ENCODE measurements at regions not wholly inside any gene's neighbourhood (a gene's known extent, or its start where the extent isn't known, plus 50 kb on each side); places are given as distances from the start of the nearest gene placed in this dataset.
A peak's percentile ranks its signal among the peaks of the same experiment; 100 is the strongest.

- no peaks in the 10 kb centered on the region for H3K36me3 Mint-ChIP-seq
Observed at GRCh38 chr5:34491251-34491620, 164.9 kb upstream of the RAI14 start.

GRCh38 chr5:34494111-34494755 is 161.9 kb upstream of the RAI14 start:
- H3K4me1 Mint-ChIP-seq: peaks cover 11% of the 10 kb centered on the region
- H3K27ac Mint-ChIP-seq: no peak overlapping the region
- H3K9me3 Mint-ChIP-seq: peaks cover 3% of the 10 kb centered on the region
- peaks cover 9% of the 10 kb centered on the region for H3K27me3 Mint-ChIP-seq
- no peak overlapping the region for H3K4me3 Mint-ChIP-seq
- no peaks in the 10 kb centered on the region for H3K36me3 Mint-ChIP-seq
- ATAC-seq: no peak

More at GRCh38 chr5:34491251-34491620, 164.9 kb upstream of the RAI14 start:
- no peak for ATAC-seq
- Mint-ChIP-seq H3K27ac (no peak overlapping the region), H3K27me3 (peaks cover 21% of the 10 kb centered on the region), H3K4me3 (no peak overlapping the region), H3K9me3 (peaks cover 3% of the 10 kb centered on the region), H3K4me1 (no peaks in the 10 kb centered on the region)

GRCh38 chr5:34495178-34495577 is 160.9 kb upstream of the RAI14 start:
- Mint-ChIP-seq H3K36me3 (no peaks in the 10 kb centered on the region), H3K27me3 (peaks cover 9% of the 10 kb centered on the region), H3K9me3 (peaks cover 3% of the 10 kb centered on the region), H3K4me3 (no peak overlapping the region), H3K27ac (no peak overlapping the region), H3K4me1 (peaks cover 17% of the 10 kb centered on the region)
- ATAC-seq: no peak

GRCh38 chr5:34496260-34496691 is 159.9 kb upstream of the RAI14 start:
- peaks cover 24% of the 10 kb centered on the region for H3K4me1 Mint-ChIP-seq
- H3K27ac Mint-ChIP-seq: no peak overlapping the region
- H3K27me3 Mint-ChIP-seq: peaks cover 9% of the 10 kb centered on the region
- H3K36me3 Mint-ChIP-seq: no peaks in the 10 kb centered on the region
- H3K4me3 Mint-ChIP-seq: no peak overlapping the region
- H3K9me3 Mint-ChIP-seq: peaks cover 3% of the 10 kb centered on the region
- ATAC-seq: no peak

GRCh38 chr5:34496701-34497469 is 159.2 kb upstream of the RAI14 start:
- Mint-ChIP-seq H3K4me3 (no peak overlapping the region), H3K27ac (no peak overlapping the region), H3K36me3 (no peaks in the 10 kb centered on the region), H3K4me1 (peaks cover 24% of the 10 kb centered on the region), H3K9me3 (peaks cover 3% of the 10 kb centered on the region), H3K27me3 (peaks cover 9% of the 10 kb centered on the region)
- no peak for ATAC-seq

- Mint-ChIP-seq H3K27ac (no peak overlapping the region), H3K4me1 (peaks cover 24% of the 10 kb centered on the region), H3K36me3 (no peaks in the 10 kb centered on the region), H3K9me3 (peaks cover 3% of the 10 kb centered on the region), H3K27me3 (peaks cover 9% of the 10 kb centered on the region), H3K4me3 (no peak overlapping the region)
- no peak for ATAC-seq
Observed at GRCh38 chr5:34497470-34497808, 158.7 kb upstream of the RAI14 start.

- H3K4me3 Mint-ChIP-seq: peak overlapping the region; percentile 11
- no peak for ATAC-seq
- H3K27ac Mint-ChIP-seq: peak overlapping the region; percentile 79
- peaks cover 9% of the 10 kb centered on the region for H3K27me3 Mint-ChIP-seq
- peaks cover 24% of the 10 kb centered on the region for H3K4me1 Mint-ChIP-seq
- no peaks in the 10 kb centered on the region for H3K36me3 Mint-ChIP-seq
- H3K9me3 Mint-ChIP-seq: peaks cover 3% of the 10 kb centered on the region
Observed at GRCh38 chr5:34498572-34498971, 157.6 kb upstream of the RAI14 start.

- Mint-ChIP-seq H3K9me3 (no peaks in the 10 kb centered on the region), H3K27ac (peak overlapping the region; percentile 79), H3K4me3 (peak overlapping the region; percentile 22), H3K36me3 (no peaks in the 10 kb centered on the region), H3K27me3 (peaks cover 11% of the 10 kb centered on the region), H3K4me1 (peaks cover 24% of the 10 kb centered on the region)
- ATAC-seq: peak; percentile 91
Observed at GRCh38 chr5:34499001-34499734, 157.0 kb upstream of the RAI14 start.

- Mint-ChIP-seq H3K36me3 (no peaks in the 10 kb centered on the region), H3K4me1 (peaks cover 24% of the 10 kb centered on the region), H3K27me3 (peaks cover 22% of the 10 kb centered on the region), H3K27ac (no peak overlapping the region), H3K4me3 (no peak overlapping the region), H3K9me3 (no peaks in the 10 kb centered on the region)
- ATAC-seq: no peak
Observed at GRCh38 chr5:34500236-34500847, 155.8 kb upstream of the RAI14 start.

GRCh38 chr5:34501016-34501415 is 155.1 kb upstream of the RAI14 start:
- Mint-ChIP-seq H3K27me3 (peaks cover 26% of the 10 kb centered on the region), H3K4me3 (no peak overlapping the region)

GRCh38 chr5:34501840-34502239 is 154.3 kb upstream of the RAI14 start:
- Mint-ChIP-seq H3K4me3 (no peak overlapping the region), H3K9me3 (no peaks in the 10 kb centered on the region)

More at GRCh38 chr5:34501016-34501415, 155.1 kb upstream of the RAI14 start:
- Mint-ChIP-seq H3K9me3 (no peaks in the 10 kb centered on the region), H3K4me1 (peaks cover 24% of the 10 kb centered on the region), H3K27ac (no peak overlapping the region), H3K36me3 (no peaks in the 10 kb centered on the region)
- ATAC-seq: no peak

GRCh38 chr5:34502581-34502980 is 153.5 kb upstream of the RAI14 start:
- Mint-ChIP-seq H3K4me1 (peaks cover 24% of the 10 kb centered on the region), H3K9me3 (no peaks in the 10 kb centered on the region), H3K27ac (peak overlapping the region; percentile 13), H3K36me3 (no peaks in the 10 kb centered on the region), H3K4me3 (no peak overlapping the region), H3K27me3 (peaks cover 27% of the 10 kb centered on the region)
- no peak for ATAC-seq

More at GRCh38 chr5:34501840-34502239, 154.3 kb upstream of the RAI14 start:
- peaks cover 27% of the 10 kb centered on the region for H3K27me3 Mint-ChIP-seq
- peaks cover 24% of the 10 kb centered on the region for H3K4me1 Mint-ChIP-seq
- H3K27ac Mint-ChIP-seq: peak overlapping the region; percentile 13
- no peak for ATAC-seq
- no peaks in the 10 kb centered on the region for H3K36me3 Mint-ChIP-seq

GRCh38 chr5:34503379-34504253 is 152.5 kb upstream of the RAI14 start:
- Mint-ChIP-seq H3K4me1 (peaks cover 19% of the 10 kb centered on the region), H3K9me3 (no peaks in the 10 kb centered on the region), H3K4me3 (no peak overlapping the region), H3K27me3 (peaks cover 27% of the 10 kb centered on the region), H3K36me3 (no peaks in the 10 kb centered on the region), H3K27ac (no peak overlapping the region)
- no peak for ATAC-seq

- H3K4me1 Mint-ChIP-seq: peaks cover 8% of the 10 kb centered on the region
- H3K9me3 Mint-ChIP-seq: no peaks in the 10 kb centered on the region
- peaks cover 27% of the 10 kb centered on the region for H3K27me3 Mint-ChIP-seq
- no peaks in the 10 kb centered on the region for H3K36me3 Mint-ChIP-seq
- no peak overlapping the region for H3K27ac Mint-ChIP-seq
- no peak for ATAC-seq
- no peak overlapping the region for H3K4me3 Mint-ChIP-seq
Observed at GRCh38 chr5:34504967-34505366, 151.2 kb upstream of the RAI14 start.
